ENCODE measurements at regions not wholly inside any gene's neighbourhood (a gene's known extent, or its start where the extent isn't known, plus 50 kb on each side); places are given as distances from the start of the nearest gene placed in this dataset.

GRCh38 chr18:78900938-78901909 is 78.4 kb upstream of the SALL3 start:
- DNase-seq (ENCODE audit: low read depth, low spot score), result no peak

DNA sequence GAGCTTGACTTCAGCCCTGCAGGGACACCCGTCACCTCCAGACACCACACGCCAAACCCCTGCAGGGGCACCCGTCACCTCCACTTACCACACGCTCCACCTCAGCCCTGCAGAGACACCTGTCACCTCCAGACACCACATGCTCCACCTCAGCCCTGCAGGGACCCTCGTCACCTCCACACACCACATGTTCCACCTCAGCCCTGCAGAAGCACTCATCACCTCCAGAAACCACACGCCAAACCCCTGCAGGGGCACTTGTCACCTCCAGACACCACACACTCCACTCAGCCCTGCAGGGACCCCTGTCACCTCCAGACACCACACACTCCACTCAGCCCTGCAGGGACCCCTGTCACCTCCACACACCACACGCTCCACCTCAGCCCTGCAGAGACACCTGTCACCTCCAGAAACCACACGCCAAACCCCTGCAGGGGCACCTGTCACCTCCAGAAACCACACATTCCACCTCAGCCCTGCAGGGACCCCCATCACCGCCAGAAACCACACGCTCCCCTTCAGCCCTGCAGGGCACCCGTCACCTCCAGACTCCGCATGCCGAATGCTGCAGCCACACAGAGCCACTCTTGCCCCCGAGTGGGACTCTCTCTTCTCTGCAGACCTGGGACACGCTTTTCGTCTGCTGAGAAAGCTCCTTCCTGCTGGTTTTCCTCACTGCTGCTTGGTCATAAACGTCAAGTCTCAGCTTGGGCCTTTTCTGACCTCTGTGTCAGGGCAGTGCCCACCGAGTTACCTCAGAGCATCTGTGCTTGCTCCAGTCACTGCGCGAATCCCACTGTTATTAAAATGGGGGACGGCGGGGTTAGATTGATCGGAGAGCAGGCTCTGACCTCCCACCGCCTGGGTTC is 77.5 kb upstream of the SALL3 start:
- DNase-seq (ENCODE audit: low read depth, low spot score), result no peak

- DNase-seq (ENCODE audit: low read depth, low spot score), result no peak
These were observed 76.7 kb upstream of the SALL3 start for GRCh38 chr18:78902795-78903435.

- no peak for DNase-seq (ENCODE audit: low read depth, low spot score)
These were observed 76.0 kb upstream of the SALL3 start for GRCh38 chr18:78903436-78904178.

- no peak for DNase-seq (ENCODE audit: low read depth, low spot score)
These were observed 75.5 kb upstream of the SALL3 start for GRCh38 chr18:78904179-78904531.

DNA sequence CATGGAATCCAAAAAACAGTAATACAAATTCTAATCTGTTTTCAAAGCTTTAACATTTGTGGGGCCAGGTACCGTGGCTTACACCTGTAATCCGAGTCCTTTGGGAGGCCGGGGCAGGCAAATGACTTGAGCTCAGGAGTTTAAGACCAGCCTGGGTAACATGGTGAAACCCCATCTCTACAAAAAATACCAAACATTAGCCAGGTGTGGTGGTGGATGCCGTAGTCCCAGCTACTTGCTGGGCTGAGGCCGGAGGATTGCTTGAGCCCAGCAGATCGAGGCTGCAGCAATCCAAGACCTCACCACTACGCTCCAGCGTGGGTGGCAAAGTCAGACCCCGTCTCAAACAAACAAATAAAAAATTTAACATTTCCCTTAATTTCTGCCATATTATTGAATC is 74.3 kb upstream of the SALL3 start:
- no peak for DNase-seq (ENCODE audit: low read depth, low spot score)

DNA sequence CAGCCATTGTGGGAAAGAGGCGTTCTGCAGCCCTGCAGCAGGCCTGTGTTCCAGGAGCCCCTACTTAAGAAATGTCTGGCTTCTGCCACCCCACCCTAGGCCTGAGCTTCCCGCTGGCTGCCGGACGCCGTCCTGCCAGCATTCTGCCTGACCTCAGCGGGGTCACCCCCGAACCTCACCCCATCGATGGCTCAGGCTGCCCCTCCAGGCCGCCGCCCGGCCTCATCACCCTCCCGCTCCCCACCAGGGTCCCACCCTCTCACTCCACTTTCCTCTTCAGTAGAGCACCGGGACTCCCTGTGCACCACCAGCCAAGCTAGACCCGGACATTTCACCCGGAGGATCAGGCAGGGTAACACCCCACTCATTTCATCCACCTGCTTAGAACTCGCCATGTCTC is 73.6 kb upstream of the SALL3 start:
- DNase-seq (ENCODE audit: low read depth, low spot score), result no peak

DNA sequence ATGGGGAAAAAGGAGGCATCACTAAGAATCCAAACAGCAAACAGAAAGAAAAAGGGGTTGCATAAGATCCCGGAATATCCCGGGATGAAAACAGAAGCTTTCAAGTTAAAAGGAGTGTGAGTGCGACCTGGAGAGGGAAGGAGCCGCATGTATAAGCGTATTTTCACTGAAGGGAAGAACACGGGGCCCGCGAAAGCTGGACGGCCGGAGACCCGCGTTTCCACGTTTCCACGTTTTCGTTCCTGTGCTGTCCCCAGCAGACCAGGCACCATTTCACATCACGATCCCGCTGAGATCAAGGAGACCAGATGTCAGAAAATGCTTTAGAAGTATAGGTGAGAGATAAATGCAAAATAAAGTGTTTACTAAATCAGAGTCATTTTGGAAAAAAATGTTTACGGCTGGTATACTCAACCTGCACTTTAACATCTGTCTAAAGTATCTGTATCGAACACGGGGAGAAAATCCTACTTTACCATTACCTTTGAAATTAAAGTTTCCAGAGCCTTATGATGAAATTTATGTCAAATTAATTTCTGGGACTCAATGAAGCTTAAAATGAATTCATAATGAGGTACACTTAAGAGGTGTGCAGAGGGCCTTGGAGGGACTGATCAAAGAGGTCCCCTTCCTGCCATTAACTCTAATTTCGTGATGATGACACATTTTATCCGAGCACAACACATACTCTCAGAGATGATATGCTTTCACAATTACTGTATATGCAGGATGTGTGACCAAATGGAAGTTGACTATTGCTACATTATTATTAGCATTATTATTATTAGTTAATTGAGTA is 71.0 kb upstream of the SALL3 start:
- DNase-seq (ENCODE audit: low read depth, low spot score), result no peak

DNA sequence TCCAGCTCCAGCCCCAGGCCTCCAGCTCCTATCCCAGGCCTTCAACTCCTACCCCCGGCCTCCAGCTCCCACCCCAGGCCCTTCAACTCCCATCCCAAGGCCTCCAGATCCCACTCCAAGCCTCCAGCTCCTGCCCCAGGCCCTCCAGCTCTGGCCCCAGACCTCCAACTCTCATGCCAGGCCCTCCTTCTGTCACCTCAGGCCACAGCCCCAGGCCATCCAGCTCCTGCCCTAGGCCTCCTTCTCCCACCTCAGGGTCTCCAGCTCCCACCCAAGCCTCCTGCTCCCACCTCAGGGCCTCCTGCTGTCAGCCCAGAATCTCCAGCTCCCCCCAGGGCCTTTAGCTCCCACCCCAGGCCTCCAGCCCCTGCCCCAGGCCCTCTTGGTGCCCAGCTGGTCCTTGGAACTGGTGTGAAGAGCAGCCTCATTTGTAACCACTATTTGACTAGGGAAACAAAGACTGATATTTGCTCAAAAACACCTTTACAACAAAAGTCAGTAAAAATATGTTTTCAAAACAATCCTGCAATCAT is 67.8 kb upstream of the SALL3 start:
- DNase-seq (ENCODE audit: low read depth, low spot score), result no peak

- no peak for DNase-seq (ENCODE audit: low read depth, low spot score)
These were observed 67.3 kb upstream of the SALL3 start for GRCh38 chr18:78912336-78912735.

DNA sequence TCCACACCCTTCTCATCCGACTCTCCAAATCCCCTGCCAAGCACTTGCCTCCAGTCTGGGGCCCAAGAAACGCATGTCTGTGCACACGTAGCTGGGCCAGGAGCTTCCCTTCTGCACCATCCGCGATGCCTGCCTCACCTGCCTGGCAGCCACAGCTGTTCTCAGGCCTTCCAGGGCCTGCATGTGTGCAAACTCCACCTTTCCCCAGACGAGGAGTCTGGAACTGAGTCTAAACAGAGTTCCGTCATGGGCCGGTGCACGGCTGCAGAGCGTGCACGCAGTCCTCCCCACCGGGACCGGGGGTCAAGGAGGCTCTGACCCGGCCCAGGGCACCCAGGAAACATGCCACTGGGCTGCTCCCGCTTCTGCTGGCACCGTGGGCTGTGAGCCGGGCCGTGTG is 66.8 kb upstream of the SALL3 start:
- DNase-seq (ENCODE audit: low read depth, low spot score), result no peak

DNA sequence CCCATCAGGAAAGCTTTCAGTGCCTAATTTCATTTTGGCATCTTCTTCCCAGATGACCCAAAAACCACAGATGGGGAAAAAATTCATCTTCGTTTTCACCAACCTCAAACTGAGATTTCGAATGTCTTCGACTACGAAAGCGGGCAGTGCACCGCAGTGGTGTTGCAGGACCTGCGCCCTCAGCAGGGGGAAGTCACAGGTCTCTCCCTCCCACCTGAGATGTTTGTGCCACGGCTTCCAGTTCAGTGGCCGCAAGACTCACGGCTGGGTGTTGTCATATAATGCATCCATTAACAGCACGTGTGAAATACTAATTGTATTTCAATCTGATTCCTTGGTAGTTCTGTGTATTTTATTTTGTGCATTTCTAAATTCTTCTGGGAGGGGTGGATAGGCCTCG is 66.2 kb upstream of the SALL3 start:
- no peak for DNase-seq (ENCODE audit: low read depth, low spot score)

DNA sequence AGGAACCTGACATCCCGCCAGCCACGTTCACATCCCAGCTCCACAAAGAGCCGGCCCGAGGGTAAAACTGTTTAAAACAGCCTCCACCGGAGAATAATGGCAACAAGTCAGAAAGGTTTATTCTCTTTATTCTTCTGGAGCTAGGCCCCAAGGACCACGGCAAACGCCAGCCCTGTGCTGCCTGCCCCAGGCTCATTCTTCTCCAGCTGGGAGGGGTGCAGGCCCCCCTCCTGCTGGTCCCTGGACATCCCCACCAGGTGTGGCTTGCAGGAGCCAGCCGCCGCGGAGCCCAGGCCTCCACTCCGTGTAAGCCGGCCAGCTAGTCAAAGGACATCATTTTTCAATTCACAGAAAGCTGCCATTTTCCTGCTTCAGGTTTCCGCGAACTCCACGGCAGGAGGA is 65.8 kb upstream of the SALL3 start:
- no peak for DNase-seq (ENCODE audit: low read depth, low spot score)

- no peak for DNase-seq (ENCODE audit: low read depth, low spot score)
These were observed 65.2 kb upstream of the SALL3 start for GRCh38 chr18:78914249-78914935.

GRCh38 chr18:78915446-78916008 is 64.1 kb upstream of the SALL3 start:
- no peak for DNase-seq (ENCODE audit: low read depth, low spot score)

DNA sequence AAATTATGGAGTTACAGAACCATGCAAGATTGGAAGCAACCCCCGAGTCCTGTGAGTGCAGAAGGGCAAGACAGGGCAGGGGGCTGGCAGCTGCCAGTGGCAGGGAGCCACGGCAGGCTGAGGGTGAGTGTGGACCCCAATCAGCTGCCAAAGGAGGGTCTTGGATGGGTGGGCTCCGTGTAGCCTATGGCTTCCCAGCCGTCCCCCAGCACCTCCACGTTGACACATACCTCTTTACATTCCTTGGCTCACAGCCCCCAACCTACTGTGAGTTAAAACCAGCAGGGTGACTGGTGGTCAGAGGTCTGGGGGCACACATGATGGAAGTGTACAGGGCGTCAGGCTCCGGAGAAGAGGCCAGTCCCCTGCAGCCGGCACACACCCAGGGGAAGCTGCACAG is 60.9 kb upstream of the SALL3 start:
- DNase-seq (ENCODE audit: low read depth, low spot score), result no peak

DNA sequence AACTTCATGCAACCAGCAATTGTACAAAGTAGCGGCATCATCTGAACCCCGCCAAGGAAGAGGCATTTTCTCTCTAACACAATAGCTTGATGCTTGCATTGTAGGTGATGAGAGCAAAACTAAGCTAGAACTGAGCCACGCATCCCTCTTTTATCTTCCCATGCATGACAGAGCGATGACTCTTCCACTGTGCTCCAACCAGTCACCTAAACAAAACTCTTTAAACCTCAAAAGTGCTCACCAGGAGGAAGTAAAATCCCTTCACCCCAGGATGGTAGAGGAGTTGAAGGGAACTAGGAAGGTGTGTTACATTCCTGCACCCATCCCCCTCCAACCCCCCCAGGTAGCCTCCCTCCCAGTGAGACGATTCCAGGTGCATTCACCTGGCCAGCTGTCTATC is 59.7 kb upstream of the SALL3 start:
- DNase-seq (ENCODE audit: low read depth, low spot score), result no peak

GRCh38 chr18:78920456-78921138 is 59.0 kb upstream of the SALL3 start:
- DNase-seq (ENCODE audit: low read depth, low spot score), result no peak

DNA sequence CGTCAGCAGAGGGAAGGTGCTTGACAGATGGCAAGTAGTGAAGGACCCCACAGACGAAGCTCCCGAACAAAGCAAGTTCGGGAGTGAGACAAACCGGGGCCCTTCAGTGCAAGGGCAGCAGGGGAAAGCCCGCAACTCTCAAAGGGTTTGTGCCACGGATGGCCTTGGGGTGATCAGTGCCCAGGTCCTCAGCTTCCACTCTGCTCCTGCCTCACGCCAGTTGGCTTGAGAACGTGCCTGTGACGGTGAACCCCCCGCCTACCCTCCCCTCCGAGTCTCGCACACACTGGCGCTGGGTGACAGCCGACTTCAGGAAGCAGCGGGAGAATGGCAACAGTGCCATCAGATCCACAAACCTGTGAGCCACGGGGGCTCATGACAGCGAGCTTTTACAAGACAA is 56.8 kb upstream of the SALL3 start:
- DNase-seq (ENCODE audit: low read depth, low spot score), result no peak

All from iPS DF 19.7 (cell line).